Mesodermal cell (in vitro differentiated cells): ENCODE measurements at regions not wholly inside any gene's neighbourhood (a gene's known extent, or its start where the extent isn't known, plus 50 kb on each side); places are given as distances from the start of the nearest gene placed in this dataset.
"Not testable (repeated sequence)": the region's sequence is repeated elsewhere in the genome, so short reads cannot be mapped to it uniquely, and the experiment has no call there.

ENCODE experiments used
- H3K27ac ChIP-seq: 2 replicates; pipeline ENCODE4 v1.7.0; 2013; ENCODE audit warnings: mild to moderate bottlenecking, low read depth, low read length, moderate library complexity; ENCODE audit not compliant: severe bottlenecking
- H3K36me3 ChIP-seq: 2 replicates; pipeline ENCODE4 v1.7.1; 2013; ENCODE audit warnings: mild to moderate bottlenecking, low read length, moderate library complexity; ENCODE audit not compliant: control insufficient read depth, insufficient read depth
- H3K4me1 ChIP-seq: one replicate; pipeline ENCODE4 v1.7.1; 2013; ENCODE audit warnings: mild to moderate bottlenecking, low read length; ENCODE audit not compliant: insufficient read depth, control insufficient read depth, poor library complexity, severe bottlenecking
- H3K4me3 ChIP-seq: 2 replicates; pipeline ENCODE4 v1.7.0; 2013; ENCODE audit warnings: low read length, control low read depth, mild to moderate bottlenecking; ENCODE audit not compliant: insufficient read depth, poor library complexity, severe bottlenecking; ENCODE audit errors: extremely low read depth
- H3K9me3 ChIP-seq: 2 replicates; pipeline ENCODE4 v1.7.1; 2013; ENCODE audit warnings: mild to moderate bottlenecking, low read length, moderate library complexity; ENCODE audit not compliant: control insufficient read depth
- WGBS, 2 experiments: methylation state at CpG; one replicate each; pipeline ENCODE4 v1.1.5; 2013; ENCODE audit warnings: missing lambda C conversion rate in 2 of 2; ENCODE audit not compliant: insufficient coverage in 2 of 2; 5-methylcytosine and 5-hydroxymethylcytosine counted together

- Histone ChIP-seq H3K27ac (no peak overlapping the region), H3K4me3 (no peak overlapping the region), H3K36me3 (no peaks in the 10 kb centered on the region), H3K4me1 (no peaks in the 10 kb centered on the region), H3K9me3 (peaks cover 6% of the 10 kb centered on the region)
- 94 to 100% methylated on average over 1 to 2 of the region's 3 CpGs for WGBS, 2 experiments
Measured at GRCh38 chr5:82511134-82511533, 233.0 kb upstream of the RPS23 start.

GRCh38 chr5:82509762-82510161 lies 231.6 kb upstream of the RPS23 start:
- WGBS, 2 experiments: 38% methylated on average over 1 of the region's 1 CpG; no CpG with 5 or more reads in 1 of the 2 experiments
- Histone ChIP-seq H3K9me3 (peaks cover 6% of the 10 kb centered on the region), H3K4me1 (no peaks in the 10 kb centered on the region), H3K4me3 (no peak overlapping the region), H3K36me3 (no peaks in the 10 kb centered on the region), H3K27ac (no peak overlapping the region)

GRCh38 chr5:82506390-82506789 lies 228.2 kb upstream of the RPS23 start:
- H3K36me3 ChIP-seq, H3K9me3 ChIP-seq, H3K4me3 ChIP-seq, H3K27ac ChIP-seq, H3K4me1 ChIP-seq: not testable (repeated sequence)
- WGBS, 2 experiments: 83% methylated on average over 1 of the region's 3 CpGs; no CpG with 5 or more reads in 1 of the 2 experiments

DNA sequence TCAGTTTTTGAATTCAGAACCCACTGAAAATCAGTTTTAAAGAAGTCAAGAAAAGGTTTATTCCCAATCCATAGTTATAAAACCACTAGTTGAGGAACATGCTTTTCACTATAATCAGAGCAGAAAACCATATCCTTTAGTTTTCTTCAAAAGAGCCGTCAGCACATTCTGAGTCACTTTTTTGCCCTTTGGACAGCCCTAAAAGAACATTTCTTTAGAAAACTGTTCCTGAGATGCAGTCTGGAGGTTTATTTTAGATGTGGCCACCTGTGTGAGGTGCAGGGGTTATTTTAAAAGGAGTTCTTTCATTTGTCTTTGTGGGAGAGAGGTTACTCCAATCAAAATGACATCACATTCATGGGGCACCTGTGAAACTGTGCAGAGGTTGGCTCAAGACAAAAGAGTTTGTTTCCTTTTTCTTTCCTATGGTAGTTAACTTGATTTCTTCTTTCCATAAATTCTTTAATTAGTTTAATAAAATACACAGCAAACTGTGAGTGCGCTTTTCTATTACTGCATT lies 221.6 kb upstream of the RPS23 start:
- H3K36me3 ChIP-seq: no peaks in the 10 kb centered on the region
- no peaks in the 10 kb centered on the region for H3K4me1 ChIP-seq
- H3K27ac ChIP-seq: no peak overlapping the region
- no peaks in the 10 kb centered on the region for H3K9me3 ChIP-seq
- 100% methylated on average over 1 of the region's 2 CpGs; no CpG with 5 or more reads in 1 of the 2 experiments for WGBS, 2 experiments
- no peak overlapping the region for H3K4me3 ChIP-seq

GRCh38 chr5:82497242-82497641 lies 219.1 kb upstream of the RPS23 start:
- H3K4me1 ChIP-seq: no peaks in the 10 kb centered on the region
- H3K36me3 ChIP-seq: no peaks in the 10 kb centered on the region
- H3K9me3 ChIP-seq: no peaks in the 10 kb centered on the region
- H3K27ac ChIP-seq: no peak overlapping the region
- no peak overlapping the region for H3K4me3 ChIP-seq

DNA sequence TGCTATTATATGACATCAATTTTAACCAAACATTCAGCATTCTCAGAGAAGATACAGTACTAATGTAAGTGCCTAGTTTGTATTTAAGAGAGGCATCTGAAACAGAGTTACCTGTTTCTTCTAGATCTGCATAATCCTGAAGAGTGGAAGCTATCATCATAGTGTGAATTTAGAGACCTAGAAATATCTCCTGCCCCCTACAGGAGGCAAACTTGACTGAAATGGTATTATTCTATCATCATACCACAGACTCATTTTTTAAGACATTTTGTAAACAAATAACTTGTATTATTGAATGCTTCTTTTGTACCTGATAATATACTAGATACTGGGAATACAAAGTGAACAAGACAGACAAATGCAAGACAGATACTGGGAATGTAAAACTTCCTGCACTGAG lies 216.8 kb upstream of the RPS23 start:
- H3K4me3 ChIP-seq: no peak overlapping the region
- no peaks in the 10 kb centered on the region for H3K9me3 ChIP-seq
- no peak overlapping the region for H3K27ac ChIP-seq
- H3K36me3 ChIP-seq: no peaks in the 10 kb centered on the region
- no peaks in the 10 kb centered on the region for H3K4me1 ChIP-seq

GRCh38 chr5:82493221-82493620 lies 215.1 kb upstream of the RPS23 start:
- Histone ChIP-seq H3K9me3 (no peaks in the 10 kb centered on the region), H3K27ac (no peak overlapping the region), H3K4me3 (no peak overlapping the region), H3K36me3 (no peaks in the 10 kb centered on the region), H3K4me1 (no peaks in the 10 kb centered on the region)

DNA sequence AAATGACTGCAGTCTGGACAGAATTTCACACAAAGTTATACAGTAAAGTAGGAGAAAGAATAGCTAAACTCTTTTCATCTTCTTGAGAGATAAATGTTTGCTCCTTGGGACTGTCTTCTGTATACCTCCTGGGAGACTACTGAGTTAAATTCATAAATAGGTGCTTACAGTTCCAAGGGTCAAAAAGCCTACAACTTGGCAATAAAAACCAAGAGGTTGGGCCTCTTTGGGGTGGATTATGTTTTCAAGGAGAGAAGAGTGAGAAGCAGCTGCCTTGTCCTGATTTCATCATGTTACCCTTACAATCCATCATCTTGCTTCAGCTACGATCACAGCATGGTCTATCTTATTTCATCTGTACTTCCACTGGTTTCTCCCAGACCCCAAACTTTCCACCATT lies 213.2 kb upstream of the RPS23 start:
- no peak overlapping the region for H3K4me3 ChIP-seq
- no peaks in the 10 kb centered on the region for H3K4me1 ChIP-seq
- WGBS, 2 experiments: 100% methylated on average over 1 of the region's 1 CpG; no CpG with 5 or more reads in 1 of the 2 experiments
- no peaks in the 10 kb centered on the region for H3K36me3 ChIP-seq
- no peak overlapping the region for H3K27ac ChIP-seq
- no peaks in the 10 kb centered on the region for H3K9me3 ChIP-seq

DNA sequence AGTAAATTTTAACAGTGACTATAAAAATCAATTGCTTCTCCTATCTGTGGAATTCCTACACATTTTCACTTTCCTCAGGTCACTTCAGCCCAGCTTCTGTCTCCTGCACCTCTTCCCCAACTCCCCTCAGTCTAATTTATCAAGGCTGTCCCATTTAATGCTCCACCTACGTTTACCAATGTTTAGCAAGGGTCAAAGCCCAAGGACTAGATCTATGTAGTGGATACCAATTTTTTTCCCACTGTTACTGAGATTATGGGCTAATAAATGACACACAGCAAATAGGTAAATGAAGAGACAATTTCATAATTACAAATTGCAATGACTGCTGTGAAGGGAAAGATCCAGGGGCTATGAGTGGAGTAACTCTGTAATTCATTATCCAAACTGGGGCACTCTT lies 211.5 kb upstream of the RPS23 start:
- no peaks in the 10 kb centered on the region for H3K9me3 ChIP-seq
- H3K4me3 ChIP-seq: no peak overlapping the region
- WGBS, 2 experiments: no CpG with 5 or more reads among the region's 1 CpG
- no peaks in the 10 kb centered on the region for H3K4me1 ChIP-seq
- H3K36me3 ChIP-seq: no peaks in the 10 kb centered on the region
- no peak overlapping the region for H3K27ac ChIP-seq

DNA sequence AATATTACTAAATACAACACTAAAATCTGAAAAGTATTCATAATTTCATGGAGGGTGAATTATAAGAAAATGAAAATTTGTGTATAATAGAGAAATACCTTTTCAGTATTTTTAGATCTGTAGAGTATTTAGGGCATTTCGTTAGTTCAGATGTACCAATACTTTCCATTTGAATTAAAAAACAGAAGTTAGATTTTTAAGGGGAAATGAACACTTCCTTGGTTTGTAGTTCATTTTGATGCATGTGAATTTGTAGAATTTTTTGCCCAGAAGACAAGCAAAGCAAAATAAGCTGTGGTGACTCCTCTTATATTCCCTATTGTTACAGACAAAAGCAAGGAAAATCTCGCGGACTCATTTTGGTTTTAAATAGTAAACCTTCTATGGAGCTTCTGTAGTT lies 209.0 kb upstream of the RPS23 start:
- Histone ChIP-seq H3K36me3 (no peaks in the 10 kb centered on the region), H3K9me3 (no peaks in the 10 kb centered on the region), H3K4me1 (no peaks in the 10 kb centered on the region), H3K4me3 (no peak overlapping the region), H3K27ac (no peak overlapping the region)
- WGBS, 2 experiments: no CpG with 5 or more reads among the region's 3 CpGs

GRCh38 chr5:82480331-82480730 lies 202.2 kb upstream of the RPS23 start:
- H3K27ac ChIP-seq: no peak overlapping the region
- no peaks in the 10 kb centered on the region for H3K9me3 ChIP-seq
- H3K36me3 ChIP-seq: no peaks in the 10 kb centered on the region
- no peaks in the 10 kb centered on the region for H3K4me1 ChIP-seq
- WGBS, 2 experiments: 87 to 91% methylated on average over 4 of the region's 4 CpGs
- H3K4me3 ChIP-seq: no peak overlapping the region

DNA sequence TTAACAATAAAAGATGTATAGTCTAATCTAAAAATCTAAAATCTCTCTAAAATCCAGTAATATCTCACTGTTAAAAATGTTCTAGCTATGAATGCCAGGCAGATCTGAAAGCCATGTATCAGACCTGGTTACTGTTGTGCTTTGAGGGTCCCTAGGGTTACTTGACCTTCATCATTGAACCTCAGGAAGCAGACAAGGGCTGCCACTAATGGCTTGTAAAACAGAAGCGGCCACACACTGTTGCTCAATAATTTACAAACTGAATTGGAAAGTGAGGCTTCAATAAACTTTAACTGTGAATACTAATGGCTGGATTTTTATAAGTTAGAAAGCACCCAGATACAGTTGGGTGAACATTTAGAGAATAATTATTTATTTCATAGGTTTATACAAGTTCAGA lies 198.0 kb upstream of the RPS23 start:
- H3K4me3 ChIP-seq: no peak overlapping the region
- no peak overlapping the region for H3K27ac ChIP-seq
- H3K4me1 ChIP-seq: no peaks in the 10 kb centered on the region
- H3K36me3 ChIP-seq: no peaks in the 10 kb centered on the region
- WGBS, 2 experiments: 71% methylated on average over 1 of the region's 1 CpG; no CpG with 5 or more reads in 1 of the 2 experiments
- H3K9me3 ChIP-seq: no peaks in the 10 kb centered on the region
